ENCODE measurements at regions not wholly inside any gene's neighbourhood (a gene's known extent, or its start where the extent isn't known, plus 50 kb on each side); places are given as distances from the start of the nearest gene placed in this dataset.
A peak's percentile ranks its signal among the peaks of the same experiment; 100 is the strongest.

DNA sequence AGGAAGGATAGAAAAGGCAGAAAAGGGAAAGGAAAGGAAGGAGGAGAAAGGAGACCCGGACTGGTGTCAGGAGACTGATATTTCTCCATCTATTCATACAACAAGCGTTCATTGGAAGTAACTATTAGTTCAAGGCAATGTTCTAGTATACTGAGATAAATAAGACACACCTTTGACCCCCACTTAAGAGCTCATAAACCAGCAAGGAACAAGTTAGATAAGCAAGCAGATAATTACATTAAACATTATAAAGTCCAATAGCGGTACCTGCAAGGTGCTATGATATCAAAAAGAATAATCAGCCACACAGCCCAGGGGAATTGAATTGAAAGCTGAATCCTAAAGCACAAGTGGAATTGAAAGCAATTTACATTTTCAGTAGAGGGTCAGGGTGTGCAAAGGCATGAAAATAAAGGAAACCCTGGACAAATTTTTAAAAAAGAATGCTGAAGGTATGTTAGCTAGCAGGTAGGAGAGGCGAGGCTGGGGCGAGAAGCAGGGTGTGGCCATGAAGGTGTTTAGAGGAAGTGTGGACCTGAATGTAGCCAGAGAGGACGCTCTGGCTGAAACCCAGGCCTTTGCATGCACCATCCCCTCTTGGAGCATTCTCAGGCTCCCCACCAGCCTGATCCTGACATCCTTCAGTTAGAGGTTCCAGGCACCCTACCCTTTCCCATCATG is 200.0 kb downstream of the SETD4 start:
- Mint-ChIP-seq H3K4me3 (no peak overlapping the region), H3K36me3 (ENCODE audit: low read depth) (no peaks in the 10 kb centered on the region), H3K27me3 (peaks cover 23% of the 10 kb centered on the region), H3K27ac (no peak overlapping the region), H3K4me1 (no peaks in the 10 kb centered on the region), H3K9me3 (no peaks in the 10 kb centered on the region)
- intact Hi-C loops (cut with micrococcal nuclease): no loop called here
- DNase-seq: no peak

DNA sequence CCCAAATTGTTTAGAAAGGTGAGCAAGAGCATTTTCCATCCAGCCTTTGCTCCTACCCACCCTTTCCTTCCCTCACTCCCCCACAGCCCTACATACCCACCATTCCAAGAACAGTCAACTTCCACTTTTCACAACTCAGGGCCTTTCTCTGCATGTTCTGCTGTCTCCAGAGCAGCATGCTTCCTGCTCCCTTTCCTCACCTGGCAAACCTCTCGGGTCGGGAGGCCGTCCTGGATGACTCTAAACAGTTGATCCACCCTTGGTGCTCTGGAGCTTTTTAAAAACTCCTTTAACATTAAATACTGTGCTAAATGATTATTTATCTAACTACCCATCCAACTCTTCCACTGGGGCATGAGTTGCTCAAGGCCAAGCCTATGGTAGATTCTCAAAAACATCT is 200.6 kb downstream of the SETD4 start:
- intact Hi-C loops (cut with micrococcal nuclease): no loop called here
- H3K27ac Mint-ChIP-seq: no peak overlapping the region
- H3K27me3 Mint-ChIP-seq: peaks cover 22% of the 10 kb centered on the region
- DNase-seq: no peak
- H3K36me3 Mint-ChIP-seq (ENCODE audit: low read depth): no peaks in the 10 kb centered on the region
- H3K4me1 Mint-ChIP-seq: no peaks in the 10 kb centered on the region
- no peak overlapping the region for H3K4me3 Mint-ChIP-seq
- no peaks in the 10 kb centered on the region for H3K9me3 Mint-ChIP-seq

- no peaks in the 10 kb centered on the region for H3K9me3 Mint-ChIP-seq
- H3K27ac Mint-ChIP-seq: no peak overlapping the region
- no peak overlapping the region for H3K4me3 Mint-ChIP-seq
- intact Hi-C loops (cut with micrococcal nuclease): no loop called here
- no peaks in the 10 kb centered on the region for H3K36me3 Mint-ChIP-seq (ENCODE audit: low read depth)
- H3K4me1 Mint-ChIP-seq: no peaks in the 10 kb centered on the region
- DNase-seq: no peak
- H3K27me3 Mint-ChIP-seq: peaks cover 20% of the 10 kb centered on the region
Measured at GRCh38 chr21:35857095-35857494, 203.2 kb downstream of the SETD4 start.

GRCh38 chr21:35855484-35855883 is 204.8 kb downstream of the SETD4 start:
- no peaks in the 10 kb centered on the region for H3K36me3 Mint-ChIP-seq (ENCODE audit: low read depth)
- no peak overlapping the region for H3K27ac Mint-ChIP-seq
- H3K27me3 Mint-ChIP-seq: peaks cover 20% of the 10 kb centered on the region
- DNase-seq: no peak
- H3K9me3 Mint-ChIP-seq: no peaks in the 10 kb centered on the region
- no peaks in the 10 kb centered on the region for H3K4me1 Mint-ChIP-seq
- H3K4me3 Mint-ChIP-seq: no peak overlapping the region
- intact Hi-C loops (cut with micrococcal nuclease): no loop called here

DNA sequence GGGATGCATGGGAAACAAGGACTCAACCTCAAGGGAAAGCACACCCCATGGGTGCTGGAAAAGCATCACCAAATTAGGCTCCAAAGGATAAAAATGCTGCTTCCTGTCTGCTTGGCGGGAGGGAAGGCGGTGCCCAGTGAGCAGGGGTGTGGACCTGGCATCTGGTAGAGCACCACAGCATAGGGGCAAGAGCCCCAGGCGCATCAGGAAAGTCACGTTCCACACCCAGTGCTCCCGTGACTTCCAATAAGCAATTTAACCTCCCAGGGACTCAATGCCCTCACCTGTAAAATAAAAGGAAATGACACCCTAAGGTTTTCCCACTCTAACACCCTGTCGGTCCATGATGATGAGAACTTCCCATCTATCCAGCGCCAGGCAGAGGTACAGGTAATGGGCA is 206.0 kb downstream of the SETD4 start:
- no peak overlapping the region for H3K4me3 Mint-ChIP-seq
- intact Hi-C loops (cut with micrococcal nuclease): no loop called here
- H3K27me3 Mint-ChIP-seq: peaks cover 14% of the 10 kb centered on the region
- no peaks in the 10 kb centered on the region for H3K4me1 Mint-ChIP-seq
- no peak for DNase-seq
- H3K36me3 Mint-ChIP-seq (ENCODE audit: low read depth): no peaks in the 10 kb centered on the region
- H3K27ac Mint-ChIP-seq: no peak overlapping the region
- H3K9me3 Mint-ChIP-seq: no peaks in the 10 kb centered on the region

DNA sequence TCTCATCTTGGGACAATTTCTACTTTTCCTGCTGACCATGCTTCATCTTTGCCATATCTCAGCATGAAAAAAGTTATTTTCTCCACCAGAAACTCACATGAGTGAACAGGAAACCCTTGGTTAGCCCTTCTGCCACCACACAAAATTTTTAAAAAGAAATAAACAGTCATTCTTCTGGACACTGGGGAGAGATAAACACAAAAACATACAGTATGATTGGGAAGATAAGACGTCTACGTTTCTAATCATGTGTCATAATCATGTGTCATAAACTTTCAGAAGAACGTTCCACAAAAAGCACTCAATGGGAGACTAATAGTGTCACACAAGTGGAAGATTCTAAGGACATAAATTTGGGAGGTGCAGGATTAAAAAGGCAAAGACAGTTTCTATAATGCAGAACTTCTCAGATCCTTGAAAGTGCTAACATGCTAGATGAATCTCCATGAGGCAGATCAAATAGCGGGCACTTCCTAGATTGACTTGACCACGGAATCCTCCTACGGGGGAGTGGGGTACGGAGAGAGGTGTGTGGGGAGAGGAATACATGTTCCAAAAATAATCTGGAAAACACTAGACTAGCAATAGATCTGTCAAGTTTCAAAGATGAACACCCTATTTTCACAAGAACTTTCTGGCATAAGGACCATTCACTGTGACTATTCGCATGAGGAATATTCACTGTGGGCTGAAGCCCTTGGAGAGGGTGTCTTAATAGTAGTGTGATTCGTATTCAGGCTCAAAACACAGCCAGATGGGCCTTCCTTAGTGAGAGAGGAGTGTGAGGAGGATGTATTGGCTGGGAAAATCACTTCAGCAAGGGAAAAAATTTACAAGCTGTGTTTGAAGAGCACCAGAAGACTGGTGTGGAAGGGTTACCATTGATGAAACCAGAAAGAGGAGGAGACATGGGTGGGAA is 206.7 kb downstream of the SETD4 start:
- Mint-ChIP-seq H3K9me3 (no peaks in the 10 kb centered on the region), H3K27ac (no peak overlapping the region), H3K4me1 (no peaks in the 10 kb centered on the region), H3K36me3 (ENCODE audit: low read depth) (no peaks in the 10 kb centered on the region), H3K4me3 (no peak overlapping the region), H3K27me3 (peaks cover 10% of the 10 kb centered on the region)
- no peak for DNase-seq
- intact Hi-C loops (cut with micrococcal nuclease): no loop called here

GRCh38 chr21:35852820-35853219 is 207.5 kb downstream of the SETD4 start:
- Mint-ChIP-seq H3K4me3 (no peak overlapping the region), H3K27me3 (peaks cover 10% of the 10 kb centered on the region), H3K36me3 (ENCODE audit: low read depth) (no peaks in the 10 kb centered on the region), H3K27ac (no peak overlapping the region), H3K4me1 (no peaks in the 10 kb centered on the region), H3K9me3 (no peaks in the 10 kb centered on the region)
- DNase-seq: no peak
- intact Hi-C loops (cut with micrococcal nuclease): no loop called here

DNA sequence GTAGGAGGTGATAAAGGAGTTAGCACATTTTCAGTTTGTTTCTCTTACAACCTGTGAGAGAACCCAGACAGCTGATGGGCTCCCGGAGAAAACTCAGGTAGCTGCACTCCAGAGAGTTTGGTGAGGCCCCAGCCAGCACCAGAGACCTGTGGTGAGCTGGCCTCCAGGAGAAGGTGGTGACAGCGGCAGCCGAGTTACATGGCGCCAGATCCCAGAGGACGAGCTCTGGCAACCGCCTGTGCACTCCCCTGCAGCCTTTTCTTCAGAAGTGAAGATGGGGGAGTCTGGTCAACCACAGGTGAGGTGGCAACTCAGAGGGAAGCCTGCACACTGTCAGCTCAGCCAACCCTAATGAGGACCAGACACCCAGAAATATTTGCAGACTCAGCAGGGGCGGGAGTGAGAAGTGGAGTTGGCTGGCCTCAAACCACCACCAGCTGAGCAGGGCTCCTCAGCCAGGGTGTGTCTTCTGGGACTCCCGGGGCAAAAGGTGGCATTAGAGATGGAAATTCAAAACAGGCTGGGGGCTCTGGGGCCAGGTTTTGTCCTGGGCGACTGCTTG is 209.7 kb downstream of the SETD4 start:
- DNase-seq: no peak
- H3K4me1 Mint-ChIP-seq: no peaks in the 10 kb centered on the region

DNA sequence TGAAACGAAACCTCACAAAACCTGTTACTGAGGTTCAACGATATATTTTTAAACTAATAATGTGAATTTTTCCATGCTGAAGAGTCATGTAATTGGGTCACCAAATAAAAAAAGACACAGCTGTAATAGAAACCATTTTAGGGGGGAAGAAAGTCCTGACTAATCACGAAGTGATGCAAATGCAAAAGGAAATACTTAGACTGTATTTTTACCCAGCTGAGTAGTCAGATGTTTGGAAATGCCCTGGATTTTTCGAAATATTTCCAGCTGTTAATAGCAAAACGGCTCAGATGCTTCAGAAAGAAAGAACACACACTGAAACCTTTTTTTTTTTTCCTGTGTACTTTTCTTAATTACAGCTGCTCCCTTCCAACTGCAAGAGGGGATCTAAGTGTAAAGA is 210.3 kb downstream of the SETD4 start:
- Mint-ChIP-seq H3K9me3 (no peaks in the 10 kb centered on the region), H3K4me1 (no peaks in the 10 kb centered on the region), H3K27ac (no peak overlapping the region), H3K36me3 (ENCODE audit: low read depth) (no peaks in the 10 kb centered on the region), H3K27me3 (no peaks in the 10 kb centered on the region), H3K4me3 (no peak overlapping the region)
- DNase-seq: no peak
- intact Hi-C loops (cut with micrococcal nuclease): no loop called here

More for the DNA sequence above, 209.7 kb downstream of the SETD4 start:
- intact Hi-C loops (cut with micrococcal nuclease): no loop called here
- H3K27ac Mint-ChIP-seq: no peak overlapping the region
- H3K4me3 Mint-ChIP-seq: no peak overlapping the region
- H3K9me3 Mint-ChIP-seq: no peaks in the 10 kb centered on the region
- H3K27me3 Mint-ChIP-seq: peaks cover 1% of the 10 kb centered on the region
- H3K36me3 Mint-ChIP-seq (ENCODE audit: low read depth): no peaks in the 10 kb centered on the region

GRCh38 chr21:35849144-35849543 is 211.2 kb downstream of the SETD4 start:
- H3K36me3 Mint-ChIP-seq (ENCODE audit: low read depth): no peaks in the 10 kb centered on the region
- H3K9me3 Mint-ChIP-seq: no peaks in the 10 kb centered on the region
- H3K4me3 Mint-ChIP-seq: no peak overlapping the region
- no peaks in the 10 kb centered on the region for H3K27me3 Mint-ChIP-seq
- H3K4me1 Mint-ChIP-seq: no peaks in the 10 kb centered on the region
- DNase-seq: no peak
- H3K27ac Mint-ChIP-seq: no peak overlapping the region
- intact Hi-C loops (cut with micrococcal nuclease): loop anchor here (10.0 kb wide), 1 partner anchor 444 kb away; no protein-coding TSS in a partner anchor

DNA sequence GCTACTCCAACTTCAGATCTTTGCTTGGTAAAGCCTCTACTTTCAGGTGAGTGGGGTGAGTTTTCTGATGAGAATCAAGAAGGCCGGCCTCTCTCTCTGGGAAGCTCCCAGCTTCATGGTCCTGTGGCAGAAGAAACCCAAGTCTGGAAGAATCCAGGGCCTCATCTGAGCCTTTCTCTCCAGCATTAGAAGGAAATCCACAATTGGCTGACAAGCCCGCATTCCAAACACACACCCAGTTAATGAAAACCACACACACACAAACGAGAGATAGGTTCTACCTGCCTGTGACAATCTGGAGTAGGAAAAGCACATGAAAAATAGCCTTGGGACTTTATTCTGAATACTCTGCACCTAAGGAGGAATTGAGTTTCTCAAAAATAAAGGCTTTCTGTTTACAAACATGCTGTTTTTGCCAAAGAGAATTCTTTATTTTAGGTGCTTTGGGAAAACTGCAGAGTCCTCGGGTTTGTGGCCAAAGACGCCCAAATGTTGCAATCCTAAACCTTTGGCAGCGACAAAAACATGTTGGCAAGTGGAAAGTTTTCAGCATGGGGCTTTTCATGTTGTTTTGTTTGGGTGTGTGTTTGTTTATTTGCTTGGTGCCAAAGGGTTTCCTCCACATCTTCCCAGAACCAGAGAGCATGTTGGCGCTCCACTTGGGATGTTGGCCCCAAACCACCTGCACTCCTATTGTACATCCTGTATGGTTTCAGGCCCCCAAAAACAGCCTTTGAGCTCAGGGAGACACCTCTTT is 216.2 kb downstream of the SETD4 start:
- Mint-ChIP-seq H3K27ac (no peak overlapping the region), H3K9me3 (no peaks in the 10 kb centered on the region), H3K4me1 (no peaks in the 10 kb centered on the region), H3K4me3 (no peak overlapping the region), H3K27me3 (peaks cover 2% of the 10 kb centered on the region), H3K36me3 (ENCODE audit: low read depth) (no peaks in the 10 kb centered on the region)
- DNase-seq: no peak
- intact Hi-C loops (cut with micrococcal nuclease): loop anchor here (5.0 to 10.0 kb wide), 2 partner anchors 439 to 957 kb away; no protein-coding TSS in a partner anchor

- H3K27ac Mint-ChIP-seq: no peak overlapping the region
- H3K27me3 Mint-ChIP-seq: peaks cover 2% of the 10 kb centered on the region
- no peaks in the 10 kb centered on the region for H3K36me3 Mint-ChIP-seq (ENCODE audit: low read depth)
- intact Hi-C loops (cut with micrococcal nuclease): loop anchor here (1.0 to 10.0 kb wide), 4 partner anchors 436 to 1148 kb away; no protein-coding TSS in a partner anchor
- H3K4me1 Mint-ChIP-seq: no peaks in the 10 kb centered on the region
- H3K4me3 Mint-ChIP-seq: no peak overlapping the region
- H3K9me3 Mint-ChIP-seq: no peaks in the 10 kb centered on the region
- DNase-seq: no peak
Measured at GRCh38 chr21:35840949-35841348, 219.4 kb downstream of the SETD4 start.

DNA sequence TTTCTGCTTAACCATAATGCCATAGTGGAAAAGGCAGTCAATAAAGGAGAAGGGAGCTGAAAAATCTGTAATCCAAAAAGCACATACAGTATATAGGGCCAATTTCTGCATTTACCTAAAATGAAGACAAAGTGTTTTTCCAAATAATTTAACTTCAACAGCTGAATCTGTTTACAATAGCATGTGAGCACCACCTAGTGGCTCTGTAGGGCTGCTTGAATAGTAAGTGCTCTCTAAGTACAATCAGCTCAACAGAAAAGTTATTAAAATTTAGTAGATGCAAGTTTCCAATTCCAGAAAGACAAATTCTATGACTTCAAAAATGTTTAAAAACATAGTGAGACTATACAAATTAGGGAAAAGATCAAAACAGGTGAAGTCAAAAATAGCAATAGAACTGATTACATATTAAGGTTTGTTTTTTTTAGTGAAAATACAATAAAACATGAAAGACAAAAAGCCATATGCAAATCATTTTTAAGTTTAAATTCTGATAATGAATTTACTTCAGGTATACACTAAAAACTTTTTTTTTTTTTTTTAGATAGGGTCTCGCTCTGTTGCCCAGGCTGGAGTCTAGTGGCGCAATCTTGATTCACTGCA is 220.0 kb downstream of the SETD4 start:
- H3K36me3 Mint-ChIP-seq (ENCODE audit: low read depth): no peaks in the 10 kb centered on the region
- intact Hi-C loops (cut with micrococcal nuclease): loop anchor here (1.0 to 10.0 kb wide), 4 partner anchors 435 to 1147 kb away; no protein-coding TSS in a partner anchor
- peak; percentile 84 for DNase-seq
- no peak overlapping the region for H3K4me3 Mint-ChIP-seq
- no peaks in the 10 kb centered on the region for H3K9me3 Mint-ChIP-seq
- no peak overlapping the region for H3K27ac Mint-ChIP-seq
- no peaks in the 10 kb centered on the region for H3K4me1 Mint-ChIP-seq
- peaks cover 2% of the 10 kb centered on the region for H3K27me3 Mint-ChIP-seq

All from activated CD4-positive, alpha-beta T cell treated with anti-CD3 and anti-CD28 coated beads, Interleukin-2, amount 10 ng/mL, durations not matched to agents 24 days and 14 days (primary cell).